MM.1S (cell line): ENCODE measurements at regions not wholly inside any gene's neighbourhood (a gene's known extent, or its start where the extent isn't known, plus 50 kb on each side); places are given as distances from the start of the nearest gene placed in this dataset.

Experiments
- DNase-seq: peaks from one replicate; pipeline ENCODE4 v3.0.0-alpha.2; 2015
- H2AFZ ChIP-seq: fragments of 300-600 bp; sonication (generic); 2 replicates; pipeline ENCODE4 v1.6.0; 2016; ENCODE audit warnings: antibody characterized with exemption, low read length
- H3F3A ChIP-seq: fragments of 300-600 bp; sonication (generic); 2 replicates; pipeline ENCODE4 v1.6.1; 2016; ENCODE audit warnings: mild to moderate bottlenecking, antibody characterized with exemption, low read length, moderate library complexity, mixed read lengths; ENCODE audit not compliant: insufficient read depth
- H3K27ac ChIP-seq: fragments of 300-600 bp; sonication (generic); 2 replicates; pipeline ENCODE4 v1.5.1; 2016; ENCODE audit warnings: mild to moderate bottlenecking, low read length
- H3K27me3 ChIP-seq: fragments of 300-600 bp; sonication (generic); replicated peaks from 2 replicates; pipeline ENCODE4 v1.6.0; 2016; ENCODE audit warnings: low read length; ENCODE audit not compliant: insufficient read depth
- H3K36me3 ChIP-seq: fragments of 300-600 bp; sonication (generic); replicated peaks from 2 replicates; pipeline ENCODE4 v1.6.1; 2016; ENCODE audit warnings: mild to moderate bottlenecking, low read length, mixed read lengths; ENCODE audit not compliant: insufficient read depth
- H3K4me1 ChIP-seq: fragments of 300-600 bp; sonication (generic); 2 replicates; pipeline ENCODE4 v1.6.1; 2016; ENCODE audit warnings: low read length, mixed read lengths
- H3K4me2 ChIP-seq: fragments of 300-600 bp; sonication (generic); 2 replicates; pipeline ENCODE4 v1.6.0; 2016; ENCODE audit warnings: low read depth, low read length
- H3K4me3 ChIP-seq: fragments of 300-600 bp; sonication (generic); 2 replicates; pipeline ENCODE4 v1.5.1; 2016; ENCODE audit warnings: low read length, mixed read lengths
- H3K79me2 ChIP-seq: fragments of 300-600 bp; sonication (generic); 2 replicates; pipeline ENCODE4 v1.6.1; 2016; ENCODE audit warnings: mixed run types, low read length, mixed read lengths
- H3K9ac ChIP-seq: fragments of 300-600 bp; sonication (generic); 2 replicates; pipeline ENCODE4 v1.6.1; 2016; ENCODE audit warnings: low read length, mixed read lengths
- H3K9me2 ChIP-seq: fragments of 300-600 bp; sonication (generic); replicated peaks from 2 replicates; pipeline ENCODE4 v1.6.1; 2016; ENCODE audit warnings: mild to moderate bottlenecking, low read length, mixed read lengths; ENCODE audit not compliant: insufficient read depth
- H3K9me3 ChIP-seq: fragments of 300-600 bp; sonication (generic); replicated peaks from 2 replicates; pipeline ENCODE4 v1.6.1; 2016; ENCODE audit warnings: mild to moderate bottlenecking, low read length, mixed read lengths; ENCODE audit not compliant: insufficient read depth
- H4K20me1 ChIP-seq: fragments of 300-600 bp; sonication (generic); 2 replicates; pipeline ENCODE4 v1.6.1; 2016; ENCODE audit warnings: mild to moderate bottlenecking, low read length, moderate library complexity, mixed read lengths; ENCODE audit not compliant: insufficient read depth
- EZH2 ChIP-seq: fragments of 300-600 bp; sonication (generic); optimal IDR thresholded peaks from 2 replicates; pipeline ENCODE3; 2017; ENCODE audit warnings: low read depth, mild to moderate bottlenecking, antibody characterized with exemption, low read length, mixed read lengths
- EZH2phosphoT487 ChIP-seq: fragments of 300-600 bp; sonication (generic); IDR thresholded peaks from 2 replicates; pipeline ENCODE4 v1.6.1; 2018; ENCODE audit warnings: antibody characterized with exemption, low read length
- TF ChIP-seq, protein P1 (sequence below): fragments of 300-600 bp; sonication (generic); IDR thresholded peaks from 2 replicates; pipeline ENCODE4 v1.5.1; 2016; ENCODE audit warnings: antibody characterized with exemption, low read length, mixed read lengths

DNA sequence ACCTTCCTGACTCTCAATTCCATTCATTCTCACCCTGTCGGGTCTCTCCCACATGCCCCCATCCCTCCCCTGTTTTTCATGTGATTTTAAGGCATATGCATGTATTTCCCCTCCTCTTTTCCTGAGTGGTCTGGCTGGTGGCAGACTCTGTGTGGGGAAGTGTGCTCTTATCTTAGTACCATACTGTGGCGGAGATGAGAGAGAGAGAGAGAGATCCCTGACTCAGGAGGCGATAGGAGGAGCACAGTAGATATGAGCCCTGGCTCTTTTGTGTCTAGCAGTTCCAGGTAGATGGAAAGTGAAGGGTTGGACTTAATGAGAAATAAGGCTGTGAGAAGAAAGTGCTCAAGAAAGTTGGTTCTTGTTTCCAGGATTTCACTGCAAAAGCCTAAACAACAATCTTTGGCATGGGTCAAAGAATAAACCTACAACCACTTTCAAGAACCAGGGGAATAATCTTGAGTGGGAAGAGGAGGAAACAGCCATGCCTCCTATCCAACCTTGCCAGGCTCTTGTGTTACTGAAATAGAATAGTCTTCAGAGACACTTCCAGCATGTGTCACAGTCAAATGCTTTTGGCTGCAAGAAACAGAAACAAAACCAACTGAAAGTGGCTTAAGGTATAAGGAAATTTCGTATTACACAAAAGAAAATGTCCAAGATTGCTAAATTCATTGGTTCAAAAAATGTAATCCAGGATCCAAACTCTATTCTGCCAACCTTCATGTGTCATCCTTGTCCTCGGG lies 123.8 kb upstream of the MYLIP start:
- DNase-seq: no peak
- no peaks in the 10 kb centered on the region for H4K20me1 ChIP-seq
- no peaks in the 10 kb centered on the region for H3K9me2 ChIP-seq
- H3K9me3 ChIP-seq: no peaks in the 10 kb centered on the region
- no peaks in the 10 kb centered on the region for H3K27me3 ChIP-seq
- H3K4me1 ChIP-seq: no peaks in the 10 kb centered on the region
- no peaks in the 10 kb centered on the region for H3K36me3 ChIP-seq
- H3K79me2 ChIP-seq: no peaks in the 10 kb centered on the region
- H3K27ac ChIP-seq: no peak overlapping the region
- no peak overlapping the region for H3K9ac ChIP-seq
- H3K4me2 ChIP-seq: no peak overlapping the region
- no peak overlapping the region for H3K4me3 ChIP-seq
- H2AFZ ChIP-seq: no peak overlapping the region
- no peaks in the 10 kb centered on the region for H3F3A ChIP-seq
- TF ChIP-seq, protein P1, sequence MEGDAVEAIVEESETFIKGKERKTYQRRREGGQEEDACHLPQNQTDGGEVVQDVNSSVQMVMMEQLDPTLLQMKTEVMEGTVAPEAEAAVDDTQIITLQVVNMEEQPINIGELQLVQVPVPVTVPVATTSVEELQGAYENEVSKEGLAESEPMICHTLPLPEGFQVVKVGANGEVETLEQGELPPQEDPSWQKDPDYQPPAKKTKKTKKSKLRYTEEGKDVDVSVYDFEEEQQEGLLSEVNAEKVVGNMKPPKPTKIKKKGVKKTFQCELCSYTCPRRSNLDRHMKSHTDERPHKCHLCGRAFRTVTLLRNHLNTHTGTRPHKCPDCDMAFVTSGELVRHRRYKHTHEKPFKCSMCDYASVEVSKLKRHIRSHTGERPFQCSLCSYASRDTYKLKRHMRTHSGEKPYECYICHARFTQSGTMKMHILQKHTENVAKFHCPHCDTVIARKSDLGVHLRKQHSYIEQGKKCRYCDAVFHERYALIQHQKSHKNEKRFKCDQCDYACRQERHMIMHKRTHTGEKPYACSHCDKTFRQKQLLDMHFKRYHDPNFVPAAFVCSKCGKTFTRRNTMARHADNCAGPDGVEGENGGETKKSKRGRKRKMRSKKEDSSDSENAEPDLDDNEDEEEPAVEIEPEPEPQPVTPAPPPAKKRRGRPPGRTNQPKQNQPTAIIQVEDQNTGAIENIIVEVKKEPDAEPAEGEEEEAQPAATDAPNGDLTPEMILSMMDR: no peak
- TF ChIP-seq EZH2phosphoT487: no peak
- no peak for TF ChIP-seq EZH2

DNA sequence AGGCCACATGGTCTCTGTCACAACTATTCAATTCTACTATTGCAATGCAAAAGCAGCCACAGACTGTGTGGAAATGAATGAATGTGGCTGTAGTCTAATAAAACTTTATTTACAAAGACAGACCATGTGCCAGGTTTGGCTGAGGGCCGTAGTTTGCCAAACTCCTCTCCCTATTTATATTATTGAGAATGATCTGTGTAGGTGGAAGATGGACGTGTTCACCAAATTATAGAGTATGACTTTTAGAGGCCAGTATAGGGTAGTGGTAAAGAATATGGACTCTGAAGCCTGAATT lies 125.7 kb upstream of the MYLIP start:
- Histone ChIP-seq H3K9ac (no peak overlapping the region), H3K4me1 (no peaks in the 10 kb centered on the region), H3K79me2 (no peaks in the 10 kb centered on the region), H2AFZ (no peak overlapping the region), H3K9me3 (no peaks in the 10 kb centered on the region), H3K27ac (no peak overlapping the region), H3K9me2 (no peaks in the 10 kb centered on the region), H3K27me3 (no peaks in the 10 kb centered on the region), H4K20me1 (no peaks in the 10 kb centered on the region), H3K36me3 (no peaks in the 10 kb centered on the region), H3K4me3 (no peak overlapping the region), H3K4me2 (no peak overlapping the region), H3F3A (no peaks in the 10 kb centered on the region)
- DNase-seq: no peak
- no peak for TF ChIP-seq EZH2
- TF ChIP-seq, protein P1: no peak

DNA sequence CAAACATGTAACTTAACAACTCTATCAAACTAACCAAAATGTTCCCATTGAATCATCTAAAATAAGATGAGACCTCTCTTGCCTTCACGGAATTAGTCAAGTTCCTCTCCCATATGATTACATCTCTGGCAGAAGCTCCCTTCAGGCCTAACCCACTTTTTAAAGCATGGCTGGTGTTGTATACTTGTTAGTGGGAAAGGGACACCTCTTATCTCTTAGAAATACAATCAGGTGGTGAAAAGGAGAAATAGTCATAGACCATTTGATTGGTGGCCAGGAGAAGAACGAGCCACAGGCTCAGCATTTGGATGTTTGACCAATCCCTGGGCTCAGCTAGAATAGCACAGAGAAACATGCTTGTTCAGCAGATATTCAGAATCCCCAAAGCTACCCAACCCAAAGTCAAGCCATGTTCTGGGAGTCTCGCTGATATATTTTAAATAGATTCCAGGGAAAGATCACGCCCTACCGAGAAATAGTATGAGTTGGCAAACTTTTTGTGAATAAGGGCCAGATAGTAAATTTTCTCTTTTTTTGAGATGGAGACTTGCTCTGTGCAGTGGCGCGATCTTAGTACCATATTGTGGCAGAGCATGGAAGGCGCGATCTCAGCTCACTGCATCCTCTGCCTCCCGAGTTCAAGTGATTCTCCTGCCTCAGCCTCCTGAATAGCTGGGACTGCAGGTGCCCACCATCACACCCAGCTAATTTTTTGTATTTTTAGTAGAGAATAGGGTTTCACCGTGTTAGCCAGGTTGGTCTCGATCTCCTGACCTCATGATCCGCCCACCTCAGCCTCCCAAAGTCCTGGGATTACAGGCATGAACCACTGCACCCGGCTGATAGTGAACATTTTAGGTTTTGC lies 126.3 kb upstream of the MYLIP start:
- no peak overlapping the region for H3K4me3 ChIP-seq
- no peaks in the 10 kb centered on the region for H3K36me3 ChIP-seq
- no peaks in the 10 kb centered on the region for H3K79me2 ChIP-seq
- DNase-seq: no peak
- no peak for TF ChIP-seq EZH2
- TF ChIP-seq, protein P1: no peak
- no peak for TF ChIP-seq EZH2phosphoT487
- H3K9me2 ChIP-seq: no peaks in the 10 kb centered on the region
- H3K9ac ChIP-seq: no peak overlapping the region
- no peak overlapping the region for H3K27ac ChIP-seq
- no peak overlapping the region for H3K4me2 ChIP-seq
- no peaks in the 10 kb centered on the region for H3K4me1 ChIP-seq
- H3F3A ChIP-seq: no peaks in the 10 kb centered on the region
- no peaks in the 10 kb centered on the region for H3K9me3 ChIP-seq
- H4K20me1 ChIP-seq: no peaks in the 10 kb centered on the region
- H2AFZ ChIP-seq: no peak overlapping the region
- no peaks in the 10 kb centered on the region for H3K27me3 ChIP-seq
